Ascending aorta (tissue), 2 donors: ENCODE measurements at regions not wholly inside any gene's neighbourhood (a gene's known extent, or its start where the extent isn't known, plus 50 kb on each side); places are given as distances from the start of the nearest gene placed in this dataset.

ENCODE experiments used
- DNase-seq, 2 donors: peaks; one replicate each; pipeline ENCODE4 v3.0.0-alpha.2; 2019; ENCODE audit warnings: low spot score in 2 of 2
- H3K27ac ChIP-seq, 2 donors: fragments of 200-600 bp; sonication (generic); one replicate each; pipeline ENCODE4 v1.5.1; 2016 to 2017; ENCODE audit warnings: mild to moderate bottlenecking in 1 of 2
- H3K27me3 ChIP-seq: fragments of 200-600 bp; sonication (generic); one replicate; pipeline ENCODE4 v1.5.1; 2017
- H3K36me3 ChIP-seq, 2 donors: fragments of 200-600 bp; sonication (generic); one replicate each; pipeline ENCODE4 v1.5.1; 2016
- H3K4me1 ChIP-seq, 2 donors: fragments of 200-600 bp; sonication (generic); one replicate each; pipeline ENCODE4 v1.5.1; 2016 to 2017; ENCODE audit warnings: mild to moderate bottlenecking in 1 of 2
- H3K4me3 ChIP-seq, 2 donors: fragments of 200-600 bp; sonication (generic); one replicate each; pipeline ENCODE4 v1.5.1; 2016 to 2017; ENCODE audit warnings: mild to moderate bottlenecking in 1 of 2
- H3K9me3 ChIP-seq, 2 donors: fragments of 200-600 bp; sonication (generic); one replicate each; pipeline ENCODE4 v1.5.1; 2016
- CTCF ChIP-seq, 3 experiments: fragments of 200-600 bp in 2 of 3; fragments of 450-650 bp in 1 of 3; sonication (generic) in 2 of 3; IDR thresholded peaks; one replicate each; pipeline ENCODE4 v1.5.1; 2016 to 2019; ENCODE audit warnings: antibody characterized with exemption in 3 of 3, mild to moderate bottlenecking in 1 of 3, moderate library complexity in 1 of 3
- intact Hi-C: fragments of 100-400 bp; cut with DNase I; formaldehyde crosslinking; loops from one replicate; pipeline ENCODE4 v1.15.1; 2023

GRCh38 chr3:186467969-186468368 lies 76.2 kb downstream of the CRYGS start:
- Histone ChIP-seq H3K27me3 (no peaks in the 10 kb centered on the region), H3K4me3 (no peak overlapping the region), H3K9me3 (no peaks in the 10 kb centered on the region), H3K4me1 (no peaks in the 10 kb centered on the region), H3K27ac (no peak overlapping the region), H3K36me3 (no peaks in the 10 kb centered on the region)
- intact Hi-C loops = no loop called here
- DNase-seq = no peak
- no peak for TF ChIP-seq CTCF (IDR thresholded peaks at IDR 0.05)

- intact Hi-C loops = no loop called here
- DNase-seq = no peak
- Histone ChIP-seq H3K4me1 (no peaks in the 10 kb centered on the region), H3K4me3 (no peak overlapping the region), H3K9me3 (no peaks in the 10 kb centered on the region), H3K27ac (no peak overlapping the region), H3K27me3 (no peaks in the 10 kb centered on the region), H3K36me3 (no peaks in the 10 kb centered on the region)
- TF ChIP-seq CTCF (IDR thresholded peaks at IDR 0.05) = no peak
These were observed 77.7 kb downstream of the CRYGS start for GRCh38 chr3:186466391-186466974.

GRCh38 chr3:186465508-186465907 lies 78.7 kb downstream of the CRYGS start:
- no peaks in the 10 kb centered on the region for H3K4me1 ChIP-seq
- no peaks in the 10 kb centered on the region for H3K9me3 ChIP-seq
- DNase-seq = no peak
- no peak overlapping the region for H3K27ac ChIP-seq
- no peak for TF ChIP-seq CTCF (IDR thresholded peaks at IDR 0.05)
- no peaks in the 10 kb centered on the region for H3K27me3 ChIP-seq
- no peak overlapping the region for H3K4me3 ChIP-seq
- H3K36me3 ChIP-seq = no peaks in the 10 kb centered on the region
- intact Hi-C loops = no loop called here

GRCh38 chr3:186464424-186465093 lies 79.6 kb downstream of the CRYGS start:
- intact Hi-C loops = no loop called here
- TF ChIP-seq CTCF (IDR thresholded peaks at IDR 0.05) = no peak
- Histone ChIP-seq H3K4me1 (no peaks in the 10 kb centered on the region), H3K27me3 (no peaks in the 10 kb centered on the region), H3K9me3 (no peaks in the 10 kb centered on the region), H3K27ac (no peak overlapping the region), H3K4me3 (no peak overlapping the region), H3K36me3 (no peaks in the 10 kb centered on the region)
- no peak for DNase-seq

GRCh38 chr3:186461141-186461540 lies 83.0 kb downstream of the CRYGS start:
- Histone ChIP-seq H3K36me3 (no peaks in the 10 kb centered on the region), H3K27ac (no peak overlapping the region), H3K9me3 (no peaks in the 10 kb centered on the region), H3K4me1 (no peaks in the 10 kb centered on the region), H3K27me3 (no peaks in the 10 kb centered on the region), H3K4me3 (no peak overlapping the region)
- DNase-seq = no peak
- intact Hi-C loops = no loop called here
- no peak for TF ChIP-seq CTCF (IDR thresholded peaks at IDR 0.05)
